ENCODE measurements at regions not wholly inside any gene's neighbourhood (a gene's known extent, or its start where the extent isn't known, plus 50 kb on each side); places are given as distances from the start of the nearest gene placed in this dataset.

DNA sequence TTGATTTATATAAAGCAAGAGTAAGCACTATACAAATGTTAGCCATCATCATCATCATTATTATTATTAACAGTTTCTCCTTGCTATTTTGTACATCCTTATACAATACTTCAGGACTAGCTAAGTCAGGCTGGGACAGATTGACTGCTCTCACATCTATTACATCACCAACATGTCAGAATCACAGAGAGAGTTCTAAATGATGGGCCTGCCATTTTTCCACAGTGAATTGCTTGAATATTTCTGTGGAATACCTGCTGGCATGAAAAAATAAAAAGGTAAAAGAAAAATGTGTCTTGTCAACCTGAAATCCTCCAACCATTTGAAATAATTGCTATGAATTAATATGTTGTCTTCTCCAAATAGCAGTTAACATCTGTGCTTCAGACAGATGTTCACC, 1311.3 kb downstream of the FAM181B start:
- TF ChIP-seq CTCF (IDR thresholded peaks at IDR 0.05) (no peak), POLR2A (IDR thresholded peaks at IDR 0.05) (no peak)

Measured in heart left ventricle (tissue), 13 donors.